Activated CD4-positive, alpha-beta T cell treated with anti-CD3 and anti-CD28 coated beads, Interleukin-2, Interleukin-4, amounts not matched to agents 100 ng/mL and 50 ng/mL, durations not matched to agents 16 hours and 8 hours (primary cell): ENCODE measurements at regions not wholly inside any gene's neighbourhood (a gene's known extent, or its start where the extent isn't known, plus 50 kb on each side); places are given as distances from the start of the nearest gene placed in this dataset.

ENCODE experiments used
- DNase-seq: peaks from one replicate; pipeline ENCODE4 v3.0.0-alpha.2; 2020; ENCODE audit warnings: low spot score

- DNase-seq = no peak
Observed at GRCh38 chr6:9527679-9528286, 887.1 kb downstream of the TFAP2A start.

DNA sequence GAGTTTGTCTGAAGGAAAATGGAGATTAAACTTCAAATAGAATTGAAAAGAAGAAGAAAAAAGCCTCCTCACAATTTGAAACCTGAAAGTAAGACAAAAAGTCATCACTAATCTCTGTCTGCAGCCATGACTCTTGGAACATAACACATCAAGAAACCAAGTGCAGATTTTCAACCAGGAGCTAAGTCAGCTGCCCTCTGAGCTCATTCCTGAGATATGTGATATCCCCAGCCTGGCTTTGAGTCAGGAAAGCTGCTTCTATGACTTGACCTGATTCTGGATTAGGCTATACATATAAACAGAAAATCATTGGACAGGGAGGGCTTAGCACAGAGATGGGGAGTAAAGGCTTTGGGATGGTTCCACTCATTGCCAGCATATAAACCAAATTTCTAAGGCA, 891.4 kb downstream of the TFAP2A start:
- DNase-seq = no peak

GRCh38 chr6:9522101-9522500, 892.8 kb downstream of the TFAP2A start:
- DNase-seq = no peak

- DNase-seq = peak; percentile 14
Observed at GRCh38 chr6:9521152-9521530, 893.7 kb downstream of the TFAP2A start.

- DNase-seq = peak; percentile 17
Observed at GRCh38 chr6:9520417-9521151, 894.3 kb downstream of the TFAP2A start.

GRCh38 chr6:9518431-9518830, 896.4 kb downstream of the TFAP2A start:
- DNase-seq = no peak

DNA sequence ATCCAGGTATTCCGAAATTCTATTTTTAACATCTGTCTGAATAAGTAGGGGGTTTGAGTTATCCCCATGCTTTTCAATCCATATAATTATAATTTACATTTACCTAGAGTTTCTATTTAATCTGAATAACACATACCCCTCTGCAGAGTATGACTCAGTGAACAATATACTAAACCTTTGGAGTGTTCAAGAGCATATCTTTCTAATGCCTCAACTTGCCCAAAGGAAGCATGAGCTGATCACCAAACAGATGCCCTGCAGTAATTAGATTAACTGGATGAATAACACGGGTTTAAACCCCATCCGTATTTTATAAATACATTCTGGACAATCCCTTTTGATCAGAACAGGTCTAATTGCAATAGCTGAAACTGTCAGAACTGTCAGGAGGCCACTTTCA, 897.1 kb downstream of the TFAP2A start:
- no peak for DNase-seq

- no peak for DNase-seq
Observed at GRCh38 chr6:9515633-9516606, 899.0 kb downstream of the TFAP2A start.

DNA sequence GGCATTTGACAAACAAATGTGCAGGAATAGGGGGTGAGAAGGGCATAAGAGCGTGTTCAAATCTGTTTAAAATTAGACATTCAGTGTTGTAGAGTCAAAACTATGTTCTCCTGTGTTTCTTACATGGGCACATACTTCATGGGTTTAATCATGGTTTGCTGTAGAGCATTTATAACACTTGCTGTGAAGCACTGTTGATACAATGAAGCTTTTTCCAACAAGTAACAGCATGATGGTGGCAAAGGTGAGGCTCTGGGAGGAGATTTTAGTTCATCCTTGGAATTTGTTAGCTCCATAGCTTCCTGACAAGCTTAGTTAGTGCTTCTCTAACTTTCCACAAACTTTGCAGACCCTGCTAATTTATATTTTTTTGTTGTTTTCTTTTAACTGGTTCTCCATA, 900.7 kb downstream of the TFAP2A start:
- DNase-seq = no peak

- no peak for DNase-seq
Observed at GRCh38 chr6:9511157-9511556, 903.7 kb downstream of the TFAP2A start.

- DNase-seq = no peak
Observed at GRCh38 chr6:9507136-9507895, 907.6 kb downstream of the TFAP2A start.

- no peak for DNase-seq
Observed at GRCh38 chr6:9504191-9504590, 910.7 kb downstream of the TFAP2A start.

GRCh38 chr6:9503111-9503761, 911.6 kb downstream of the TFAP2A start:
- no peak for DNase-seq

DNA sequence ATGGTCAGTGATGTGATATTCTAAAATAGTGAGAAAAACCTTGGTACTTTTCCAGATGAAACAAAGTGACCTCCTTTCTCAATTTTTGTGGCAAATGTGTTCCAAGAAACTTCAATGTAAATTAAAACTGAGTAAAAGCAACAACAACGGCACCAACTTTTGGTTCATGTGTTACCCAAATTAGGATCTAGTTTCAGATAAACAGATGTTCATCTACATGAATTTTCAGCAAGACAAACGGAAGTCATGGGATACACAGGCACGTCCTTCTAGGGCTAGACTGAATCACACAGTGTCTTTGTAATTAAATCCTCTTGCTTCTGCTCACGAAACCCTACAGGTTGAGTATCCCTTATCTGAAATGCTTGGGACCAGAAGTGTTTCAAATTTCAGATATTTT, 915.2 kb downstream of the TFAP2A start:
- DNase-seq = no peak

DNA sequence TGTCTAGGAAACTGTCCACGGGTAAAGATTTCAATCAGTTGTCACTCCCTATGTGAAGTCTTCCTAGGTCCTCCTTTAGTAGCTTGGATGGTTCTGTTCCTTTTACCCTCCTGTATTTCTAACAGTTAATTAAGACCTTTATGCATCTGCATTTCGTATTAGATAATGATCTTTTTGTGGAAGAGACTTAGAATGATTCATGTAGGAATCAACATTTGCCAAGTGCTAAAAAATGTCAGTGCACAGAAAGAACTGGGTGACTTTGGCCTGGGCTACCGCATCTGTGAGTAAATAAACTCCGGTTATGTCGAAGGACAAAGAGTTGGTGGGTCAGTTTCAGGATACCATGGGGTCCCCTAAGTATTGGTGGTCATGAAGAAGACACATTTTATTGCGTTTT, 918.0 kb downstream of the TFAP2A start:
- no peak for DNase-seq

DNA sequence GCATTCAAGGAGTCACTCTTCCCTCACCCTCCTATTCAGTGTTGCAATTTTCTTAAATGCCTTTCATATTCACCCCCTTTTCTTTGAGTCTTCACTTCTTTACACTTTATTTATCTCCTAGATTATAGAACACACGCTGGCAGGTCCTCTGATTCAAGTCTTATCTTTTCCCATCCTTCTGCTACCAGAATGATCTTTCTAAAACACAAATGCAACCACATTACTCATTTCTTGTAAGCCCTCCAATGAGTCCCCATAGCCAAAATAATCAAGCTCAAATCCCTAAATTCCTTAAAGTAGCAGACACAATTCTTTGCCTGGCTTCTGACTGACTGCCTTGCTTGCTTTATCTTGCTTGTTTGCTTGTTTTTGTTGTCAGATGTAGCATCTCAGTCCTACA, 920.0 kb downstream of the TFAP2A start:
- no peak for DNase-seq

GRCh38 chr6:9492790-9493189, 922.1 kb downstream of the TFAP2A start:
- no peak for DNase-seq

- no peak for DNase-seq
Observed at GRCh38 chr6:9487128-9487527, 927.7 kb downstream of the TFAP2A start.

DNA sequence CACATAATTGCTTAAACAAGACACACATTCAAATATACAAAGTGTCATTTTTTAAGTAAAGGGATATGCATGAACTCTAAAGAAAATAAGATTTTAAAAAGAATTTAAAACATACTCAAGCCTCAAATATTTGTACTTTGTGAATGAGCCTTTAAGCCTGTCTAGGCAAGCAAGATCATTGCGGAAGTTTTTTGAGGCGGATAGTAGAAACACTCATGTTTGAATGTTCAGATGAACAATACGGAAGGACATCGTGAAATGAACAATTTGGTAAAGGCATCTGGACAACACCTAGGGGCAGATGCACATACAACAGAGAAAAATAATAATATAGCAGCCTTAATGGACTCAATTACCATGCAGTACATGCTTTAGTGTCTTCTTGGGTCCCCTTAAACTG, 928.9 kb downstream of the TFAP2A start:
- no peak for DNase-seq

- DNase-seq = no peak
Observed at GRCh38 chr6:9484686-9485085, 930.2 kb downstream of the TFAP2A start.

DNA sequence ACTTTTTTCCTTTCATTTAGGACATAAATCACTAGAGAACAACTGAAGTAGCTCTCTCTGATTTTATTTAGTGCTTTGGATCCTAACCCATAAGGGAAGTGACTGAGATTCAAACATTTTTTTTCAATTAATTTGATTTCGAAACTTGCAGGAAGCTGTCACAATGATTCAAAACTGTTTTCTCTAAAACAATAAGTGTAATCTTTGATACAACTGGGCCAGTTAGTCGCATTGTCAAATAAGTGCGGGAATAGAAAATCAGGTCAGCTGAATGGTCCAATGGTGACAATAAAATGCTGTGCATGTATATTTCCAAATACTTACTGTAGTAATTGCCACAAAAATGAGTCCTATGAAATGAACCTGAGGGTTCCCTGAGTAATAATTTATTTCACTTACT, 930.8 kb downstream of the TFAP2A start:
- no peak for DNase-seq
